Endothelial cell of umbilical vein (primary cell): ENCODE measurements at regions not wholly inside any gene's neighbourhood (a gene's known extent, or its start where the extent isn't known, plus 50 kb on each side); places are given as distances from the start of the nearest gene placed in this dataset.
A peak's percentile ranks its signal among the peaks of the same experiment; 100 is the strongest.

ENCODE experiments used
- EZH2 ChIP-seq: IDR thresholded peaks from 2 replicates; pipeline ENCODE4 v1.6.1; 2012; ENCODE audit warnings: borderline replicate concordance, low read depth, mild to moderate bottlenecking, moderate library complexity, low read length, inconsistent platforms; ENCODE audit not compliant: severe bottlenecking
- FOS ChIP-seq: IDR thresholded peaks from 2 replicates; pipeline ENCODE4 v1.6.1; 2011; ENCODE audit warnings: mild to moderate bottlenecking, low read length, moderate library complexity, borderline replicate concordance; ENCODE audit not compliant: insufficient read depth
- GATA2 ChIP-seq: IDR thresholded peaks from 2 replicates; pipeline ENCODE4 v1.7.0; 2011; ENCODE audit warnings: low read depth, mild to moderate bottlenecking, moderate library complexity, mixed read lengths, low read length; ENCODE audit not compliant: insufficient read length, insufficient read depth
- MAX ChIP-seq: IDR thresholded peaks from 2 replicates; pipeline ENCODE4 v1.6.1; 2011; ENCODE audit not compliant: insufficient read depth, insufficient read length
- MYC ChIP-seq: IDR thresholded peaks from one replicate; pipeline ENCODE4 v1.6.1; 2011; ENCODE audit warnings: mild to moderate bottlenecking, low read depth, low read length
- POLR2A ChIP-seq: IDR thresholded peaks from 2 replicates; pipeline ENCODE4 v1.6.1; 2012; ENCODE audit warnings: low read depth, mild to moderate bottlenecking, control low read depth, low read length
- POLR2AphosphoS5 ChIP-seq: IDR thresholded peaks from 2 replicates; pipeline ENCODE4 v1.6.1; 2012; ENCODE audit warnings: low read depth, mild to moderate bottlenecking, control low read depth, low read length, moderate library complexity; ENCODE audit not compliant: insufficient read depth
- TF ChIP-seq, protein P1 (sequence below), 2 donors: IDR thresholded peaks; 1 replicate in 1 of 2; 2 replicates in 1 of 2; pipeline ENCODE4 v1.5.1; 2011; ENCODE audit warnings: low read length in 2 of 2, mild to moderate bottlenecking in 2 of 2, moderate library complexity in 2 of 2, control low read depth in 1 of 2, inconsistent platforms in 1 of 2, low read depth in 1 of 2; ENCODE audit not compliant: insufficient read depth in 1 of 2; ENCODE audit errors: extremely low read depth in 1 of 2

DNA sequence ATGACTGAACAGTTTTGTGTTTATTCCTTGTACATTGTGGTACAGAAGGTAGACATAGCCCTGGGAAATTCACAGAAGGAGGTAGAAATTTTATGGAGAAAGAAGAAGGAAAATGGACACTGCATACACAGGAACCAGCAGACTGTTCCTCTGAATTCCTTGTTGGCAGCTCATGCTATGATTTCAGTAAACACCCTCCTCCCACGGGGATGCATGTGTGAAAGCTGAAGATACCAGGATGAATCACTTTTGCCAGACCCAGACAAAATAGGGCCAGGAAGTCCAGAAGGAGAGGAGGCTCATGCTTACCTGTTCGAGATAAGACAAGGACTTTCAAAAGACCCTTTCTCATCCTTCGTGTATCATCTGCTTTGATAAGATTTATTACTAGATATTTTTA lies 110.3 kb upstream of the GGTLC1 start:
- TF ChIP-seq POLR2A (no peak), POLR2AphosphoS5 (no peak), EZH2 (no peak), FOS (peak; percentile 49), MAX (no peak), MYC (no peak), GATA2 (peak; percentile 30)
- TF ChIP-seq, protein P1, sequence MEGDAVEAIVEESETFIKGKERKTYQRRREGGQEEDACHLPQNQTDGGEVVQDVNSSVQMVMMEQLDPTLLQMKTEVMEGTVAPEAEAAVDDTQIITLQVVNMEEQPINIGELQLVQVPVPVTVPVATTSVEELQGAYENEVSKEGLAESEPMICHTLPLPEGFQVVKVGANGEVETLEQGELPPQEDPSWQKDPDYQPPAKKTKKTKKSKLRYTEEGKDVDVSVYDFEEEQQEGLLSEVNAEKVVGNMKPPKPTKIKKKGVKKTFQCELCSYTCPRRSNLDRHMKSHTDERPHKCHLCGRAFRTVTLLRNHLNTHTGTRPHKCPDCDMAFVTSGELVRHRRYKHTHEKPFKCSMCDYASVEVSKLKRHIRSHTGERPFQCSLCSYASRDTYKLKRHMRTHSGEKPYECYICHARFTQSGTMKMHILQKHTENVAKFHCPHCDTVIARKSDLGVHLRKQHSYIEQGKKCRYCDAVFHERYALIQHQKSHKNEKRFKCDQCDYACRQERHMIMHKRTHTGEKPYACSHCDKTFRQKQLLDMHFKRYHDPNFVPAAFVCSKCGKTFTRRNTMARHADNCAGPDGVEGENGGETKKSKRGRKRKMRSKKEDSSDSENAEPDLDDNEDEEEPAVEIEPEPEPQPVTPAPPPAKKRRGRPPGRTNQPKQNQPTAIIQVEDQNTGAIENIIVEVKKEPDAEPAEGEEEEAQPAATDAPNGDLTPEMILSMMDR (IDR thresholded peaks at IDR 0.05; ENCODE audit: extremely low read depth in 1 of 2, insufficient read depth in 1 of 2, low read depth in 1 of 2, low read length in 2 of 2): no peak
